Suprapubic skin (tissue), 4 donors: ENCODE measurements at regions not wholly inside any gene's neighbourhood (a gene's known extent, or its start where the extent isn't known, plus 50 kb on each side); places are given as distances from the start of the nearest gene placed in this dataset.

ENCODE experiments used
- DNase-seq, 2 donors: peaks; one replicate each; pipeline ENCODE4 v3.0.0-alpha.2; 2019; ENCODE audit warnings: low spot score in 2 of 2
- H3K27ac ChIP-seq: fragments of 200-600 bp; sonication (generic); one replicate; pipeline ENCODE4 v1.5.1; 2019
- H3K27me3 ChIP-seq: fragments of 200-600 bp; sonication (generic); one replicate; pipeline ENCODE4 v1.5.1; 2019
- H3K36me3 ChIP-seq: fragments of 200-600 bp; sonication (generic); one replicate; pipeline ENCODE4 v1.5.1; 2019
- H3K4me1 ChIP-seq: fragments of 200-600 bp; sonication (generic); one replicate; pipeline ENCODE4 v1.5.1; 2019
- H3K4me3 ChIP-seq: fragments of 200-600 bp; sonication (generic); one replicate; pipeline ENCODE4 v1.5.1; 2019; ENCODE audit warnings: mild to moderate bottlenecking
- H3K9me3 ChIP-seq: fragments of 200-600 bp; sonication (generic); one replicate; pipeline ENCODE4 v1.5.1; 2019
- CTCF ChIP-seq, 2 donors: fragments of 200-600 bp in 1 of 2; fragments of 450-650 bp in 1 of 2; sonication (generic) in 1 of 2; IDR thresholded peaks; one replicate each; pipeline ENCODE4 v1.5.1; 2016 to 2019; ENCODE audit warnings: antibody characterized with exemption in 2 of 2, mild to moderate bottlenecking in 1 of 2, moderate library complexity in 1 of 2
- EP300 ChIP-seq: sonication (generic); formaldehyde crosslinking; IDR thresholded peaks from one replicate; pipeline ENCODE4 v1.6.1; 2017; ENCODE audit warnings: antibody characterized with exemption
- POLR2A ChIP-seq, 2 donors: fragments of 450-650 bp; IDR thresholded peaks; one replicate each; pipeline ENCODE4 v1.6.1; 2017; ENCODE audit warnings: antibody characterized with exemption in 2 of 2, mild to moderate bottlenecking in 2 of 2, moderate library complexity in 2 of 2
- POLR2AphosphoS5 ChIP-seq, 3 donors: sonication (generic); formaldehyde crosslinking; IDR thresholded peaks; one replicate each; pipeline ENCODE4 v1.6.1; 2017; ENCODE audit warnings: antibody characterized with exemption in 3 of 3
- WGBS: methylation state at CpG from one replicate; pipeline ENCODE4 v1.1.5; 2018; 5-methylcytosine and 5-hydroxymethylcytosine counted together

GRCh38 chr9:79210541-79211243 is 361.1 kb upstream of the TLE4 start:
- 78% methylated on average over 5 of the region's 5 CpGs for WGBS
- no peak overlapping the region for H3K27ac ChIP-seq
- H3K4me3 ChIP-seq = no peak overlapping the region
- H3K4me1 ChIP-seq = peaks cover 1% of the 10 kb centered on the region
- no peak for DNase-seq
- TF ChIP-seq EP300 (no peak), CTCF (IDR thresholded peaks at IDR 0.05) (no peak), POLR2AphosphoS5 (IDR thresholded peaks at IDR 0.05) (no peak)
- H3K27me3 ChIP-seq = no peaks in the 10 kb centered on the region
- no peaks in the 10 kb centered on the region for H3K36me3 ChIP-seq
- H3K9me3 ChIP-seq = no peaks in the 10 kb centered on the region

GRCh38 chr9:79213417-79214125 is 358.2 kb upstream of the TLE4 start:
- no peak overlapping the region for H3K27ac ChIP-seq
- H3K4me3 ChIP-seq = no peak overlapping the region
- H3K9me3 ChIP-seq = no peaks in the 10 kb centered on the region
- H3K27me3 ChIP-seq = no peaks in the 10 kb centered on the region
- TF ChIP-seq POLR2A (IDR thresholded peaks at IDR 0.05) (no peak), EP300 (no peak), POLR2AphosphoS5 (IDR thresholded peaks at IDR 0.05) (no peak), CTCF (IDR thresholded peaks at IDR 0.05) (no peak)
- 81% methylated on average over 3 of the region's 3 CpGs for WGBS
- DNase-seq = no peak
- no peaks in the 10 kb centered on the region for H3K36me3 ChIP-seq
- H3K4me1 ChIP-seq = peaks cover 9% of the 10 kb centered on the region

GRCh38 chr9:79215821-79216220 is 355.9 kb upstream of the TLE4 start:
- no peak for TF ChIP-seq EP300
- TF ChIP-seq POLR2AphosphoS5 (IDR thresholded peaks at IDR 0.05) = no peak
- no peak for TF ChIP-seq POLR2A (IDR thresholded peaks at IDR 0.05)
- TF ChIP-seq CTCF (IDR thresholded peaks at IDR 0.05) = no peak
- Histone ChIP-seq H3K4me1 (peaks cover 9% of the 10 kb centered on the region), H3K36me3 (no peaks in the 10 kb centered on the region), H3K4me3 (no peak overlapping the region), H3K27me3 (no peaks in the 10 kb centered on the region), H3K9me3 (no peaks in the 10 kb centered on the region), H3K27ac (no peak overlapping the region)
- WGBS = 24% methylated on average over 4 of the region's 4 CpGs
- DNase-seq = no peak

GRCh38 chr9:79220251-79220650 is 351.5 kb upstream of the TLE4 start:
- H3K27me3 ChIP-seq = no peaks in the 10 kb centered on the region
- no peaks in the 10 kb centered on the region for H3K36me3 ChIP-seq
- H3K4me1 ChIP-seq = peaks cover 17% of the 10 kb centered on the region
- no peaks in the 10 kb centered on the region for H3K9me3 ChIP-seq
- no peak overlapping the region for H3K4me3 ChIP-seq
- no peak for DNase-seq
- no peak for TF ChIP-seq POLR2AphosphoS5 (IDR thresholded peaks at IDR 0.05)
- no peak for TF ChIP-seq EP300
- TF ChIP-seq CTCF (IDR thresholded peaks at IDR 0.05) = no peak
- no peak for TF ChIP-seq POLR2A (IDR thresholded peaks at IDR 0.05)
- 76% methylated on average over 1 of the region's 1 CpG for WGBS
- no peak overlapping the region for H3K27ac ChIP-seq

- no peak for TF ChIP-seq EP300
- TF ChIP-seq POLR2A (IDR thresholded peaks at IDR 0.05) = no peak
- TF ChIP-seq CTCF (IDR thresholded peaks at IDR 0.05) = no peak
- no peak for TF ChIP-seq POLR2AphosphoS5 (IDR thresholded peaks at IDR 0.05)
Observed at GRCh38 chr9:79220666-79221065, 351.1 kb upstream of the TLE4 start.

More at GRCh38 chr9:79220666-79221065, 351.1 kb upstream of the TLE4 start:
- Histone ChIP-seq H3K27ac (no peak overlapping the region), H3K4me1 (peaks cover 17% of the 10 kb centered on the region), H3K9me3 (no peaks in the 10 kb centered on the region), H3K27me3 (no peaks in the 10 kb centered on the region), H3K4me3 (no peak overlapping the region), H3K36me3 (no peaks in the 10 kb centered on the region)
- DNase-seq = no peak
- WGBS = 70% methylated on average over 1 of the region's 1 CpG
